Activated CD8-positive, alpha-beta memory T cell treated with anti-CD3 and anti-CD28 coated beads, Interleukin-2, amount 50 U/mL, for 24 hours (primary cell): ENCODE measurements at regions not wholly inside any gene's neighbourhood (a gene's known extent, or its start where the extent isn't known, plus 50 kb on each side); places are given as distances from the start of the nearest gene placed in this dataset.

ENCODE experiments used
- DNase-seq: peaks from one replicate; pipeline ENCODE4 v3.0.0-alpha.2; 2020; ENCODE audit errors: extremely low read depth

DNA sequence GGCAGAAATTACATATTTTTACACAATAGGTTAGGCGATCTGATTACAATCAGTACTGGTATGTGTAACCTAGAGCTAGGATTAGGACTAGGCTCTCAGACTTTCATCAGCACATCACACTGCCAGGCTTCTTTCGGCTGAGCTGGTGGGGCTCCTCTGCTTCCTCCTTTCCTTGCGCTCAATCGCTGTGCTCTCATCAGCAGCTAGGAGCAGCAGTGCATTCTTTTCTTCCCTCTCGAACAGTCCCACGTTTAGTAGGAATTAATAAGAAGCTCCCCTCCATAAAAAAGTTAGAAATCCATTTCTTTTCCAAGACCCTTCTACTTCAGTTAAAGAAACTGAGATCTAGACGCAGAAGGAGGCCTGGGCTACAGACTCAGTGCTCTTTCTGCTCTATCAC, 350.4 kb downstream of the SPRY1 start:
- DNase-seq, result no peak

- no peak for DNase-seq
Observed at GRCh38 chr4:123748806-123749205, 352.2 kb downstream of the SPRY1 start.

DNA sequence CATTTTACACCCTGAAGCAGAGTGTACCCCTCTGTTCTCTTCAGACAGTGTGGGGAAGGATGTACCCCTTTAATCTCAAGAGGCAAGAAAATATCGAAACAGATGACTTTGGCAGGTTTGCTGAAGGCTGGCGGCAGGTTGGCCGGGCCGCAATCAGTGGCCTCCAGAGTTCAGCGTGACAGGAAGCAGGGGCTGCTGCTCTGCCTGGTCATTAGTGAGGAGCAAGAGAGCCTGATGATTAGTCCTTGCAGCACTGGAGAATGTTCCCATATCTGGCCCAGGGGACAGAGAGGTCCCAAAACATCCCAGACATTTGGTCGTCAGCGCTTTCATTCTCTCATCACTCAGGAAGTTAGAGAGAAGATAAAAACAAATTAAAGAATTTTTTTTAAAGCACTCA, 352.8 kb downstream of the SPRY1 start:
- no peak for DNase-seq

- DNase-seq, result no peak
Observed at GRCh38 chr4:123750044-123750443, 353.4 kb downstream of the SPRY1 start.

- no peak for DNase-seq
Observed at GRCh38 chr4:123755655-123756054, 359.1 kb downstream of the SPRY1 start.

DNA sequence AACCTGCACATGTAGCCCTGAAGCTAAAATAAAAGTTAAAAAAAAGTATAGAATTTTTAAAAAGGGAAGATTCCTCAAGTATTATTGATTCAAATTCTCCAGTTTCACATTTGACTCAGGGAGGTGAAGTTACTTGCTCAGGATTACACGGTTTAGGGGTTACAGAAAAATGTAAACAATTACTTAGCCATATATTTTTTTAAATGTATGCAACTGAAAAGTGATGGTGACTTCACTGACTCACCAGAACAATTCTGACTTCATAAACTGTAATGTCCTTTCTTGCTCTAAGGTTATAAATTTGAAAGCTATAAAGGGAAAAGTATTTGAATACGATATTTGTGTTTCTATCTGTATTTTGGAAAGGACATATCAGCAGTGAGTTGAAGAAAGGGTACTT, 371.2 kb downstream of the SPRY1 start:
- no peak for DNase-seq

- no peak for DNase-seq
Observed at GRCh38 chr4:123770884-123771283, 374.3 kb downstream of the SPRY1 start.

DNA sequence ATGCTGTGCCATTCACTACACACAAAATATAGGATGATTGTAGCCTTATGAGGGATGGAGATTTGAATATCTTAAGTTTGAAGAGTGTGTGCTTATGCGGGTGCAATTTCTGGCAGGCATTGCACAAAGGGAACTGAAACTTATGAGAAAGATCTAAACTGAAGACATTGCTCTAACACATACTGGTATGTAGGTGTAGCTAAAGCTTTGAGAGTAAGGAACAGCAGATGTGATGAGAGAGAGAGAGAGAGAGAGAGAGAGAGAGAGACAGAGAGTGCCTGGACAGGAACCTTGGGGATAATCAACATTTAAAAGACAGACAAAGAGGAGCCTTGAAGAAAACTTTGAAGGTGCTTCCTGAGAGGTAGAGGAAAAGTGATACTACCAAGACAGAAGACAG, 379.7 kb downstream of the SPRY1 start:
- DNase-seq, result no peak

GRCh38 chr4:123777373-123777772, 380.8 kb downstream of the SPRY1 start:
- DNase-seq, result no peak

DNA sequence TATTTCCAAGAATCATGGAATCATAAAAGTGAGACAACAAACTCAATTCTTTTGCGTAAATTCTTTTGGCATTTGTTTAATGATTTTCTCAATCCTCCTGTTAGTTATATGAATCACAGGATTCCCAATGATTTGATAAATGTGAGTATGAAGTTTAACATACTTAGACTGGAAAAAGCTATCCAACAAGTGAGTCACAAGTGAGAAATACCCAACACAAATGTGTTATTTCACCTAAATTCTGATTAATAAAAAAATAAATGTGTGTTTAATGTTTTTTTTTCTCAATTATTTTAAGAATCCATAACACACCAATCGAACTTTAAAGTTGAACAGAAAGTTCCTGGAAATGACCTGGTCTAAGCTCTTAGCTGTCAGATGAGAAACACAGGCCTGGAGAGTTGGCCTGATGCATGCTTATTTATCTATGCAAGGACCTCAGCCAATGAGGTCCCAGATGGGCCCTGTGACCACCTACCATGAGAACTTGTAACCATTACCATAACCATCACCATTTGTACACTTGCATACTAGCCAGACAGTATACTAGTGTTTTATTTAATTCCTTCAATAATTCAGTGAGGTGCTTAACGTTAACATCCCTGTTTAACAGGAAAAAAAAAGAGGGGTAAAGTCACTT, 386.7 kb downstream of the SPRY1 start:
- no peak for DNase-seq

- no peak for DNase-seq
Observed at GRCh38 chr4:123783921-123784320, 387.3 kb downstream of the SPRY1 start.

DNA sequence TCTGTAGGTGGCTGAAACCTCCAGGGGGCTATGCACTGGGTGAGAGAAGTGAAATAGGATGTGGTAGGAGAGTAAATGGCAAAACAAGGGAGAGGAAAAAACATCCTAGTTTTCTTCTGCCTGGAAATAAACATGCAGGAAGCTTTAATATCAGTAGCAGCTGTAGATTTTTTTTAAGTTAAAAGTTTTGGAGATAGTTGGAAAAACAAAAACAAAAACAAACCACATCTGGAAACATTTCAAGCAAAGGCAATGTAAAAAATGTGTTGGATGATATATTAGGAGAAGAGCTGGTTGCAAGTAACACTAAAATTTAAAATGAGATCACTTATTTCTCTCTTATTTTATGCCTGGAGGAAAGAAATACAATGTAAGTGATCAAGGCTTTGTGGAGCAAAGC, 388.0 kb downstream of the SPRY1 start:
- no peak for DNase-seq

DNA sequence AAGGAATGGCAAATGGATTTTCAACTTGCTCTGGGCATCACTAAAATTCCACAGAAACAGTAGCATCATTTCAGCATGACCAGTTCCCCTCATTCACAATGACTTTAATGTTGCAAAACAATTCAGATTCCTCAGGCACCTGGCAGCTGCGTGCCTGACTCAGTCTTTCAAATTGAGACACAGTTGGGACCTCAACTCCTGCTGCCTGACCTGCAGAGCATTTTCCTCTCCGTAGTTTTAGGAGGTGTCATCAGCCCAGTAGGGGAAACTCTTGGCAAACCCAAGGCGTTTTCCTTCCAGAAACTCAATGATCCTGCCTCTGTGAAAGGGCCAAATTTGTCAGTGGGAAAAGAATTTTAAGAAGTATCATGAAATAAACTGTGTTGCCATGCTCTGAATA, 388.9 kb downstream of the SPRY1 start:
- DNase-seq, result no peak

- no peak for DNase-seq
Observed at GRCh38 chr4:123786163-123786915, 389.7 kb downstream of the SPRY1 start.

DNA sequence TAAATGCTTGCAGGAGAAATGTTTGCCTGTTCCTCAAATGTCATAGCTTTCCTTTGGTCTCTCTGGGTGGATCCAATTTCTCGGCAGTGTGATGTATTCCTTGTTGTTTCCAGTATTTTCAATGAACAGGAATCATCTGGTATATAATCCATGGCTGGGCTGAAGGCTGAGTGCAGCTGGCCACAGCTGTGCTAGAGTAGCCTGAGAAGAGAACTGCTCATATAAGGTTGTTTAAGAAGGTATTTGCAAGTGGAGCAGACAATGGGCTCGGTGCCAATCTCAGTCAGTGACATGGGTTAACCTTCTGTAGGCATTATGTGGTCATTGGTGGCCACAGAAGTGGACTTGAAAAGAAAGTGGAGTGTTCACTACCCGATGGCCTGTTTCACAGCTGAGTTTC, 390.3 kb downstream of the SPRY1 start:
- DNase-seq, result no peak

- no peak for DNase-seq
Observed at GRCh38 chr4:123787512-123788080, 391.0 kb downstream of the SPRY1 start.

DNA sequence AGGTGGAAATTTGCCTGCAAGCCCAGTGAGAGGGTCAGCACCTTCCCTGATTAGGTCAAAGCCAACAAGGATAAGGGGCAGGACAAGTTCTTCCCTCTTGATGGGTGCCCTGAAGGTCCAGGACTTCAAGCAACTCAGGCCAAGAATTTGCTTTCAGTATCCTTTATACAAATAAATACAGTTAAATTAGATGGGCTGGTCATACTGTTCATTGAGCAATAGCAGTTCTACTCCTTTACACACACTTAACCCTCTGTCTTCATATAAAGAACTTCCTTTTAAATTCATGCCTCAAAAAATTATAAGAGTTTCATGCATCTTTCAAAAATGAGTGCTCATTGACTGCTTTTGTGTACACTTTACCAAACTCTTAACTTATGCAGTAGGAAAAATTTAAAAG, 392.0 kb downstream of the SPRY1 start:
- DNase-seq, result no peak

GRCh38 chr4:123790681-123791080, 394.1 kb downstream of the SPRY1 start:
- no peak for DNase-seq

DNA sequence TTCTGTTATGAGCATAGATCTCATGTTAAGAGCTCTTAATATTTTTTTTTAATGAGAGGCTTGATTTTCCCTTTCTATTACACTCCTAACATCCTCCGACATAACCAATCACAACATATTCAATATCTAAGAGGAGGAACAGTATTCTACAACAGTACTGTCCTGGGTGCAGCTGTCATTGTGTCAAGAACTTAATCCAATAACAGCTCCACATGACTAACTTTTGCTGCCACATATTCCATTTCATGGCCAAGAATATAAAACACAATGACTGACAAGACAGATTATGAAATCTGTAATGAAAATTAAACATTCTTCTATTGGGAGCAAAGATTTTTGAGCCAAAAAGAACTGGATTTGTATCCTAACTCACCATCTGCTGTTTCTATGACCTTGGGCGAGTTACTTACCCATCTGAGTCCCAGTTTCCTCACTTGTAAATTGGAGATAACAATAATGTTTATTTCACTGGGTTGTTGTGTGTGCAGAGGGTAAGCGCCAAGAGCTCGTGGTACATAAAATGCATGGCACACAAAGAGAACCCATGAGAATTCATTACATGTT, 405.6 kb downstream of the SPRY1 start:
- no peak for DNase-seq

- DNase-seq, result no peak
Observed at GRCh38 chr4:123802933-123803332, 406.3 kb downstream of the SPRY1 start.

DNA sequence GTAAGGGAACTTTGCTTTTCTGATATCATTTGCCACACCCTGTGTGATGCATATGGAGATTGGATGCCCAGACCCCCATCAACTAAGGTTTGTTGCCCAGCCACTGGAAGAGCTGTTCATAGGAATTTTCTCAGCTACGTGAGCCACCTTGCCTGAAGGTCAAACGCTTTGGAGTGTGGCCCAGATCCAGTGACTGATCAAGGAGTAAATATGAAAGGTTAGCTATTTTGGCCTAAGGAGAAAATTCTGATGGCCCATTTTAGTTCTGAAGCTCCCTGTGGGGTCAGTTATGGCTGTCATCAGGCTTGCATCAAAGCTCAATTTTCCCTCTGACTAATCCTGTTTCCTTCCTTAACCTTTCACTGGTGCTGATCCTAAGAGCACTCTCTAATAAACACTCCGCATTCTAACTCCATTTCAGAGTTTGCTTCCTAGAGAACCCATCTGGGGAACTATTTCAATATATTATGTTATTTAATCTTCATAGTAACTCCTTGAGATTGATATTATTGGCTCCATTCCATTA, 407.7 kb downstream of the SPRY1 start:
- DNase-seq, result no peak

DNA sequence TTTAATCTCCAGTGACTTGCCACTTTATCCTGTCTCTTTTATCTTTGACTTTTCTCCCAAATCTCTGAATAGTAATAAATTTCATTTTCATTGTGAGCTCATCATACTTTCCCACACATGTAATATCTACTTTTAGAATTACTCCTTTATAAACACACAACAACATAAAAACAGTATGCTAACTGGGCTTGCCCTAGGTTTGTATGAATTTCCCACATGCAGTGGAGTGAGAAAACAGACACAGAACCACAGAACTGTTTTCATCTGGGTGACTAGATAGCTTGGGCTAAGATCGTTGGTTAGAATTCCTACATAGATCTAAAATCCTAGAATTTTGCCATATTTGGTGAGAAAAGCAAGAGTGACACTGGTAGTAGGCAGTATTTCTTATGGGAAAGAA, 409.5 kb downstream of the SPRY1 start:
- no peak for DNase-seq

- DNase-seq, result no peak
Observed at GRCh38 chr4:123807187-123807586, 410.6 kb downstream of the SPRY1 start.
